ENCODE measurements at regions not wholly inside any gene's neighbourhood (a gene's known extent, or its start where the extent isn't known, plus 50 kb on each side); places are given as distances from the start of the nearest gene placed in this dataset.

- no peak overlapping the region for H3K4me3 ChIP-seq (ENCODE audit: low read depth, low read length)
- no peak for TF ChIP-seq CTCF (IDR thresholded peaks at IDR 0.05; ENCODE audit: insufficient read depth, low read depth, low read length, missing control alignments)
- no peak for DNase-seq (ENCODE audit: low read depth)
Observed at GRCh38 chr10:59536167-59537014, 173.3 kb downstream of the SLC16A9 start.

- TF ChIP-seq CTCF (IDR thresholded peaks at IDR 0.05; ENCODE audit: insufficient read depth, low read depth, low read length, missing control alignments): no peak
- no peak overlapping the region for H3K4me3 ChIP-seq (ENCODE audit: low read depth, low read length)
- no peak for DNase-seq (ENCODE audit: low read depth)
Observed at GRCh38 chr10:59524348-59524747, 162.0 kb upstream of the FAM13C start.

GRCh38 chr10:59523851-59524250 lies 161.5 kb upstream of the FAM13C start:
- no peak for DNase-seq (ENCODE audit: low read depth)
- no peak for TF ChIP-seq CTCF (IDR thresholded peaks at IDR 0.05; ENCODE audit: insufficient read depth, low read depth, low read length, missing control alignments)
- no peak overlapping the region for H3K4me3 ChIP-seq (ENCODE audit: low read depth, low read length)

- no peak overlapping the region for H3K4me3 ChIP-seq (ENCODE audit: low read depth, low read length)
- no peak for DNase-seq (ENCODE audit: low read depth)
- no peak for TF ChIP-seq CTCF (IDR thresholded peaks at IDR 0.05; ENCODE audit: insufficient read depth, low read depth, low read length, missing control alignments)
Observed at GRCh38 chr10:59517996-59518395, 155.6 kb upstream of the FAM13C start.

- no peak for TF ChIP-seq CTCF (IDR thresholded peaks at IDR 0.05; ENCODE audit: insufficient read depth, low read depth, low read length, missing control alignments)
Observed at GRCh38 chr10:59517341-59517899, 155.1 kb upstream of the FAM13C start.

GRCh38 chr10:59513558-59513957 lies 151.2 kb upstream of the FAM13C start:
- no peak overlapping the region for H3K4me3 ChIP-seq (ENCODE audit: low read depth, low read length)
- no peak for DNase-seq (ENCODE audit: low read depth)
- TF ChIP-seq CTCF (IDR thresholded peaks at IDR 0.05; ENCODE audit: insufficient read depth, low read depth, low read length, missing control alignments): no peak

More at GRCh38 chr10:59517341-59517899, 155.1 kb upstream of the FAM13C start:
- H3K4me3 ChIP-seq (ENCODE audit: low read depth, low read length): no peak overlapping the region
- no peak for DNase-seq (ENCODE audit: low read depth)

All from GM12865 (cell line).